Neural progenitor cell (in vitro differentiated cells): ENCODE measurements at regions not wholly inside any gene's neighbourhood (a gene's known extent, or its start where the extent isn't known, plus 50 kb on each side); places are given as distances from the start of the nearest gene placed in this dataset.

ENCODE experiments used
- EZH2 ChIP-seq: fragments of 200-600 bp; sonication (generic); IDR thresholded peaks from 2 replicates; pipeline ENCODE4 v1.6.1; 2017; ENCODE audit warnings: antibody characterized with exemption, mild to moderate bottlenecking, moderate library complexity
- EZH2phosphoT487 ChIP-seq: fragments of 200-600 bp; sonication (generic); IDR thresholded peaks from 2 replicates; pipeline ENCODE4 v1.6.1; 2017; ENCODE audit warnings: antibody characterized with exemption
- TF ChIP-seq, protein P1 (sequence below): fragments of 200-600 bp; sonication (generic); IDR thresholded peaks from 2 replicates; pipeline ENCODE4 v1.5.1; 2017; ENCODE audit warnings: antibody characterized with exemption, mild to moderate bottlenecking

- no peak for TF ChIP-seq EZH2
- TF ChIP-seq, protein P1, sequence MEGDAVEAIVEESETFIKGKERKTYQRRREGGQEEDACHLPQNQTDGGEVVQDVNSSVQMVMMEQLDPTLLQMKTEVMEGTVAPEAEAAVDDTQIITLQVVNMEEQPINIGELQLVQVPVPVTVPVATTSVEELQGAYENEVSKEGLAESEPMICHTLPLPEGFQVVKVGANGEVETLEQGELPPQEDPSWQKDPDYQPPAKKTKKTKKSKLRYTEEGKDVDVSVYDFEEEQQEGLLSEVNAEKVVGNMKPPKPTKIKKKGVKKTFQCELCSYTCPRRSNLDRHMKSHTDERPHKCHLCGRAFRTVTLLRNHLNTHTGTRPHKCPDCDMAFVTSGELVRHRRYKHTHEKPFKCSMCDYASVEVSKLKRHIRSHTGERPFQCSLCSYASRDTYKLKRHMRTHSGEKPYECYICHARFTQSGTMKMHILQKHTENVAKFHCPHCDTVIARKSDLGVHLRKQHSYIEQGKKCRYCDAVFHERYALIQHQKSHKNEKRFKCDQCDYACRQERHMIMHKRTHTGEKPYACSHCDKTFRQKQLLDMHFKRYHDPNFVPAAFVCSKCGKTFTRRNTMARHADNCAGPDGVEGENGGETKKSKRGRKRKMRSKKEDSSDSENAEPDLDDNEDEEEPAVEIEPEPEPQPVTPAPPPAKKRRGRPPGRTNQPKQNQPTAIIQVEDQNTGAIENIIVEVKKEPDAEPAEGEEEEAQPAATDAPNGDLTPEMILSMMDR: no peak
- no peak for TF ChIP-seq EZH2phosphoT487
Measured at GRCh38 chr20:22260506-22260905, 323.9 kb downstream of the FOXA2 start.
